Endometrium (tissue), 2 donors: ENCODE measurements at regions not wholly inside any gene's neighbourhood (a gene's known extent, or its start where the extent isn't known, plus 50 kb on each side); places are given as distances from the start of the nearest gene placed in this dataset.
"Not testable (repeated sequence)": the region's sequence is repeated elsewhere in the genome, so short reads cannot be mapped to it uniquely, and the experiment has no call there.

ENCODE experiments used
- FAIRE-seq: peaks from 2 replicates; lab custom pipeline; 2012; peaks lifted over from hg19 to GRCh38; lab: Jason Lieb, UNC
- donor health status: control.
- donor health status: control.

GRCh38 chr13:111666164-111666776, 345.8 kb downstream of the TEX29 start:
- FAIRE-seq = no peak

GRCh38 chr13:111667757-111668156, 347.3 kb downstream of the TEX29 start:
- no peak for FAIRE-seq

- FAIRE-seq = no peak
Measured at GRCh38 chr13:111668451-111668850, 348.0 kb downstream of the TEX29 start.

GRCh38 chr13:111672198-111672597, 351.8 kb downstream of the TEX29 start:
- FAIRE-seq = not testable (repeated sequence)

GRCh38 chr13:111678120-111678882, 357.9 kb downstream of the TEX29 start:
- FAIRE-seq = not testable (repeated sequence)

- not testable (repeated sequence) for FAIRE-seq
Measured at GRCh38 chr13:111679645-111680044, 359.2 kb downstream of the TEX29 start.

GRCh38 chr13:111680100-111680499, 359.7 kb downstream of the TEX29 start:
- FAIRE-seq = not testable (repeated sequence)

GRCh38 chr13:111692028-111692427, 371.6 kb downstream of the TEX29 start:
- not testable (repeated sequence) for FAIRE-seq

GRCh38 chr13:111696121-111696520, 370.8 kb upstream of the SOX1 start:
- not testable (repeated sequence) for FAIRE-seq

GRCh38 chr13:111702059-111702458, 364.9 kb upstream of the SOX1 start:
- not testable (repeated sequence) for FAIRE-seq
